ENCODE measurements at regions not wholly inside any gene's neighbourhood (a gene's known extent, or its start where the extent isn't known, plus 50 kb on each side); places are given as distances from the start of the nearest gene placed in this dataset.

DNA sequence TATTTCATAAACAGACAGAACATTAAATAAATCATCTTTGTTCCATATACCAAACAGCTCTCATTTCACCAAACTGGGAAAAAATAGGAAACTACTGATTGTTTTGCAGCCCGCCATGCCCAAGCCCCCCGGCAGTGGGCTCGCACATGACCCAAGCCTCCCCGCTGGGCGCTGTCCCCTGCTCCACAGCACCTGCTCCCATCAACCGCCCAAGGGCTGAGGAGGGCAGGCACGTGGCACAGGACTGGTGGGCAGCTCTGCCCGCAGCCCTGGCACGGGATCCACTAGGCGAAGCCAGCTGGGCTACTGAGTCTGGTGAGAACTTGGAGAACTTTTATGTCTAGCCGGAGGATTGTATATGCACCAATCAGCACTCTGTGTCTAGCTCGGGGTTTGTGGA lies 554.8 kb upstream of the CCNG1 start:
- no peak for DNase-seq (ENCODE audit: low read depth)
- TF ChIP-seq, protein P1, sequence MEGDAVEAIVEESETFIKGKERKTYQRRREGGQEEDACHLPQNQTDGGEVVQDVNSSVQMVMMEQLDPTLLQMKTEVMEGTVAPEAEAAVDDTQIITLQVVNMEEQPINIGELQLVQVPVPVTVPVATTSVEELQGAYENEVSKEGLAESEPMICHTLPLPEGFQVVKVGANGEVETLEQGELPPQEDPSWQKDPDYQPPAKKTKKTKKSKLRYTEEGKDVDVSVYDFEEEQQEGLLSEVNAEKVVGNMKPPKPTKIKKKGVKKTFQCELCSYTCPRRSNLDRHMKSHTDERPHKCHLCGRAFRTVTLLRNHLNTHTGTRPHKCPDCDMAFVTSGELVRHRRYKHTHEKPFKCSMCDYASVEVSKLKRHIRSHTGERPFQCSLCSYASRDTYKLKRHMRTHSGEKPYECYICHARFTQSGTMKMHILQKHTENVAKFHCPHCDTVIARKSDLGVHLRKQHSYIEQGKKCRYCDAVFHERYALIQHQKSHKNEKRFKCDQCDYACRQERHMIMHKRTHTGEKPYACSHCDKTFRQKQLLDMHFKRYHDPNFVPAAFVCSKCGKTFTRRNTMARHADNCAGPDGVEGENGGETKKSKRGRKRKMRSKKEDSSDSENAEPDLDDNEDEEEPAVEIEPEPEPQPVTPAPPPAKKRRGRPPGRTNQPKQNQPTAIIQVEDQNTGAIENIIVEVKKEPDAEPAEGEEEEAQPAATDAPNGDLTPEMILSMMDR (conservative IDR thresholded peaks at IDR 0.05; ENCODE audit: low read depth, low read length), result no peak
- no peak overlapping the region for H3K4me3 ChIP-seq (ENCODE audit: low read depth, low read length)

DNA sequence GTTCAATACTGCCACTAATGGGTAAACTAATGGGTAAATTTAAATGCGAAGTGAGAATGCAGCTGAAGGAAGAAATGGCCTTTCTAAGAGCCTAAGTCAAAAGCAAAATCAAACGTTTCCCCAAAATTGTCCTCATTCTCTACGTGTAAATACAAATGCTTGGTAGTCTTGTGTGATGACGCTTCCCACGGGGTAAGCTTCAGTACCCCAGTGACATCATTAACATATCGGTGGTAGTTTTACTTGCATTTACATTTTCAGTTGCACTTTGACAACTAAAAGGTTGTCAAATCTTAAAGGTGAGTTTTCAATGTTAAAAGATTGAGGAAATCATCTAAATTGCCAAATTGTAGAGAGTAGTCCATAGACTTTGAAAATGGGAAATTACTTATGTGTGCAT lies 550.7 kb upstream of the CCNG1 start:
- no peak overlapping the region for H3K4me3 ChIP-seq (ENCODE audit: low read depth, low read length)
- DNase-seq (ENCODE audit: low read depth), result no peak
- TF ChIP-seq, protein P1 (conservative IDR thresholded peaks at IDR 0.05; ENCODE audit: low read depth, low read length), result no peak

DNA sequence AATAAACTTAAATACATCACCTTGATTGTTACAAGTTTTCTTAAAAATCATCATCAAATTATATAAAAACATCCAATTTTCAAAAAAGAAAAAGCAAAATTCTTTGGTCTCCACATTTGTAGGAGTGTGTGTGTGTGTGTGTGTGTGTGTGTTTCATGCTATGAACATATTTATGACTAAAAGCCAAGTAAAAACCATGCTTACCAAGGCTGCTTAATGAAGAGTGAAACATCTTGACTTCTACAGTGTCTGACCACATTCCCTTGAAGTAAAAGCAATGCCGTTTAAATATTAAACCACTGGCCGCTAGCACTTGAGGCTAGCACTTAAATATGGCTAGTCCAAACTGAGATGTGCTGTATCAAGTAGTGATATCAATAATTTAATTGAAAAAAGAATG lies 549.1 kb upstream of the CCNG1 start:
- TF ChIP-seq, protein P1 (conservative IDR thresholded peaks at IDR 0.05; ENCODE audit: low read depth, low read length), result no peak
- H3K4me3 ChIP-seq (ENCODE audit: low read depth, low read length), result no peak overlapping the region
- no peak for DNase-seq (ENCODE audit: low read depth)

DNA sequence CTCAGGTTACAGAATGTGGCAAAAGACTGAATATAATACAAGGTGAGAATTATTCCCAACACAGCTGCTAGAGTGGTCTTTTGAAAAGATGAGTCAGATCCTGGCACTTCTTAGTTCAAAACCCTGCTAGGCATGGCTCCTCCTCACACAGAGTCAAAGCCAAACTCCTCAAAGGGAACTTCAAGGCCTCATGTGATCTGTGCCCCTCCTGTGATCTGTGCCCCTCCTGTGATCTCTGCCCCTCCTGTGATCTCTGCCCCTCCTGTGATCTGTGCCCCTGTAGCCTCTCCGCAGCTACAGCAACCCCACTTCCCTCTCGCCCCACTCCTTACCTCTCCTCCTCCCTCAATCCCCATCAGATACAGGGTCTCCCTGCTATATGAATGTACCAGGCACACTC lies 525.5 kb upstream of the CCNG1 start:
- no peak for DNase-seq (ENCODE audit: low read depth)
- TF ChIP-seq, protein P1 (conservative IDR thresholded peaks at IDR 0.05; ENCODE audit: low read depth, low read length), result no peak
- H3K4me3 ChIP-seq (ENCODE audit: low read depth, low read length), result no peak overlapping the region

DNA sequence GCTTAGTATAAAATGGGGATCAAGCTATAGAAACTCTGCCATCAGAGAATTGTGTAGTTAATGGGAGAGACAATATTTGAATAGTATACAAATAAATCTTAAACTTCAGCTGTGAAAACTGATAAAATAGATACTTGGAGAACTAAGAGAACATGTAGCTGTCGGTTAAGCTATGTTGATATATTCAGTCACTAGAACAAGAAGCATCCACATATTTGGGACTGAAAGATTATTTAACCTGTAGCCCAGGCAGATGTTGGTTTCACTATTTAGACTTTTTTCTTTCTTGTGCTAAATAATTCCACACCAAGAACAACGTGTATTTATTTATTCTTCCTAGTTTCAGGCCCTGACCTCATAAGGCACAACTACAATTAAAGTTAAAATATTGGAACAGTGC lies 521.0 kb upstream of the CCNG1 start:
- no peak for DNase-seq (ENCODE audit: low read depth)
- H3K4me3 ChIP-seq (ENCODE audit: low read depth, low read length), result no peak overlapping the region
- TF ChIP-seq, protein P1 (conservative IDR thresholded peaks at IDR 0.05; ENCODE audit: low read depth, low read length), result no peak

DNA sequence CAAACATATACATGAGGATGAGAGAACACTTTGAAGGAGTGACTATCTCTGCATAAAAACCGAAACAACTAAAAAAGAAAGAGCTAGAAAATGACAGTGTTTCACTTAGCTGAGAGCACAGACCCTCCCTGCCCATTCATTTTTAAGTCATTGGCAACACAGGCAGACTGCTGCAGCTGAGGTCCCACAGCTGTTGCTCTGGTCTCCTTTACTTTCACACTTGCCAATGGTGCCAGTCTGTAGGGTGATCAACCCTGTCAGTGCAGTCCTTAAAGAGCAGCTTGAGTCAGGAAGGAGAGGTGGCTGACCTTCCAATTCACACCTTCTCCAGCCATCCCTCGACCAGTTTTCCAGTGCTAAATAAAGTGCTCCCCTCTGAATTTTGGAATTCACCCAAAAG lies 508.3 kb upstream of the CCNG1 start:
- DNase-seq (ENCODE audit: low read depth), result no peak
- TF ChIP-seq, protein P1 (conservative IDR thresholded peaks at IDR 0.05; ENCODE audit: low read depth, low read length), result no peak
- H3K4me3 ChIP-seq (ENCODE audit: low read depth, low read length), result no peak overlapping the region

DNA sequence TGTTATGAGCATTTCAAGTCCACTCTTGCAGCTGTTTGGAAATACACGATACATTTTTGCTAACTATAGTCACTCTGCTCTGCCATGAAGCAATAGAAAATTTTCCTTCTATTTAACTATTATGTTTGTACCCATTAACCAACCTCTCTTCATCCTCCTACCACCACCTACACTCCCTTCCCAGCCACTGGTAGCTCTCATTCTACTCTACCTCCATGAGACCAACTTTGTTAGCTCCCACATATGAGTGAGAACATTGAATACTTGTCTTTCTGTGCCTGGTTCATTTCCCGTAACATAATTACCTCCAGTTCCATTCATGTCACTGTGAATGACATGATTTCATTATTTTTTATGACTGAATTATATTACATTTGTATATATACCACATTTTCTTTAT lies 505.9 kb upstream of the CCNG1 start:
- H3K4me3 ChIP-seq (ENCODE audit: low read depth, low read length), result no peak overlapping the region
- no peak for DNase-seq (ENCODE audit: low read depth)
- TF ChIP-seq, protein P1 (conservative IDR thresholded peaks at IDR 0.05; ENCODE audit: low read depth, low read length), result no peak
